Upper lobe of left lung (tissue), 6 donors: ENCODE measurements at regions not wholly inside any gene's neighbourhood (a gene's known extent, or its start where the extent isn't known, plus 50 kb on each side); places are given as distances from the start of the nearest gene placed in this dataset.

Source experiments
- ATAC-seq, 2 donors: fragments of 200-7000 bp; cut with Tn5 transposase; one replicate each; pipeline ENCODE4 v1.9.1; 2022; ENCODE audit warnings: mild to moderate bottlenecking in 2 of 2, moderate library complexity in 2 of 2; ENCODE audit not compliant: low FRiP score in 2 of 2
- DNase-seq, 2 donors: peaks; one replicate each; pipeline ENCODE4 v3.0.0-alpha.2; 2019 to 2020
- H3K27ac ChIP-seq, 4 donors: fragments of 200-600 bp; sonication (generic); one replicate each; pipeline ENCODE4 v1.5.1; 2016 to 2019
- H3K27me3 ChIP-seq, 4 donors: fragments of 200-600 bp; sonication (generic); one replicate each; pipeline ENCODE4 v1.5.1; 2017 to 2019
- H3K36me3 ChIP-seq, 4 donors: fragments of 200-600 bp; sonication (generic); one replicate each; pipeline ENCODE4 v1.5.1; 2016 to 2019
- H3K4me1 ChIP-seq, 4 donors: fragments of 200-600 bp; sonication (generic); one replicate each; pipeline ENCODE4 v1.5.1; 2018 to 2019
- H3K4me3 ChIP-seq, 4 donors: fragments of 200-600 bp; sonication (generic); one replicate each; pipeline ENCODE4 v1.5.1; 2017 to 2019; ENCODE audit warnings: mild to moderate bottlenecking in 2 of 4, moderate library complexity in 1 of 4
- H3K9me3 ChIP-seq, 4 donors: fragments of 200-600 bp; sonication (generic); one replicate each; pipeline ENCODE4 v1.5.1; 2018 to 2019
- CTCF ChIP-seq, 6 experiments: fragments of 450-650 bp in 4 of 6; fragments of 200-600 bp in 2 of 6; sonication (generic) in 2 of 6; IDR thresholded peaks; one replicate each; pipeline ENCODE4 v1.5.1; 2016 to 2019; ENCODE audit warnings: antibody characterized with exemption in 6 of 6
- EP300 ChIP-seq, 4 donors: sonication (generic); formaldehyde crosslinking; IDR thresholded peaks; one replicate each; pipeline ENCODE4 v1.5.1; 2017; ENCODE audit warnings: antibody characterized with exemption in 4 of 4, control low read depth in 2 of 4
- POLR2A ChIP-seq, 4 donors: fragments of 450-650 bp; IDR thresholded peaks; one replicate each; pipeline ENCODE4 v1.5.1; 2016 to 2017; ENCODE audit warnings: antibody characterized with exemption in 4 of 4, mild to moderate bottlenecking in 2 of 4
- POLR2AphosphoS5 ChIP-seq, 2 donors: sonication (generic); formaldehyde crosslinking; IDR thresholded peaks; one replicate each; pipeline ENCODE4 v1.5.1; 2017; ENCODE audit warnings: antibody characterized with exemption in 2 of 2
- WGBS, 2 donors: methylation state at CpG; one replicate each; pipeline ENCODE4 v1.1.5; 2017 to 2018; 5-methylcytosine and 5-hydroxymethylcytosine counted together
- donor health status: DM: no; HTN: no; CAD: no; lungs with moderate emphysema.
- donor health status: DM: no; HTN: yes; CAD: no; lungs with severe emphysema.

DNA sequence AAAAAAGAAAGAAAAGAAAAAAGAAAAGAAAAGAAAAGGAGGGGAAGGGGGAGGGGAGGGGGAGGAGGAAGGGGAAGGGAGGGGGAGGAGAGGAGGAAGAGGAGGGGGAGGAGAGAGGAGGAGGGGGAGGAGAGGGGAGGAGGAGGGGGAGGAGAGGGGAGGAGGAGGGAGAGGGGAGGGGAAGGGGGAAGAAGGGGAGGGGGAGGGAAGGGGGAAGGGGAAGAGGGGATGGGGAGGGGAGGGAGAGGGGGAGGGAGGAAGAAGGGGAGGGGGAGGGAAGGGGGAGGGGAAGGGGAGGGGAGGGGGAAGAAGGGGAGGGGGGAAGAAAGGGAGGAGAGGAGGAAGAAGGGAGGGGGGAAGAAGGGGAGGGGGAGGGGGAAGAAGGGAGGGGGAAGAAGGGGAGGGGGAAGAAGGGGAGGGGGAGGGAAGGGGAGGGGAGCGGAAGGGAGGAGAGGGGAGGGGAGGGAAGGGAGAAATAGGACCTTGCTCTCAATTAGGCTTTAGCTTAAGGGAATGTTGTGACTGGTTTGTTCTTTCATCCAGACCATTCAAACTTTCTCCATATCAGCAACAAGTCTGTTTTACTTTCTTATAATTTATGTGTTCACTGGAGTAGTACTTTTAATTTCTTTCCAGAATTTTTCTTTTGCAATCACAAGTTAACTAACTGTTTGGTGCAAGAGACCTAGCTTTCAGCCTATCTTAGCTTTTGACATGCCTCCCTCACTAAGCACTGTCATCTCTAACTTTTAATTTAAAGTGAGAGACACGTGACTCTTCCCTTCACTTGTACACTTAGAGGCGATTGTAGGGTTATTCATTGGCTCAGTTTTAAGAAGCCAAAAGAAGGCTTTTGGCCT lies 76.5 kb upstream of the EGLN3 start:
- peaks cover 0 to 3% (median 0%) of the 10 kb centered on the region in 4 donors for H3K4me1 ChIP-seq
- no peak for TF ChIP-seq POLR2AphosphoS5 (IDR thresholded peaks at IDR 0.05)
- TF ChIP-seq CTCF (IDR thresholded peaks at IDR 0.05), result no peak
- TF ChIP-seq EP300 (IDR thresholded peaks at IDR 0.05), result no peak
- no peak for TF ChIP-seq POLR2A (IDR thresholded peaks at IDR 0.05)
- 68 to 76% methylated on average over 2 to 3 of the region's 3 CpGs for WGBS, 2 donors

GRCh38 chr14:34025325-34026017 lies 74.6 kb upstream of the EGLN3 start:
- H3K36me3 ChIP-seq, result no peaks in the 10 kb centered on the region
- H3K27me3 ChIP-seq, result no peaks in the 10 kb centered on the region
- no peaks in the 10 kb centered on the region for H3K4me1 ChIP-seq
- no peaks in the 10 kb centered on the region for H3K9me3 ChIP-seq
- no peak for ATAC-seq
- 91 to 93% methylated on average over 4 of the region's 4 CpGs for WGBS, 2 donors
- TF ChIP-seq POLR2AphosphoS5 (IDR thresholded peaks at IDR 0.05), result no peak
- TF ChIP-seq EP300 (IDR thresholded peaks at IDR 0.05), result no peak
- TF ChIP-seq CTCF (IDR thresholded peaks at IDR 0.05), result no peak
- no peak for TF ChIP-seq POLR2A (IDR thresholded peaks at IDR 0.05)
- H3K27ac ChIP-seq, result no peak overlapping the region
- no peak for DNase-seq
- no peak overlapping the region for H3K4me3 ChIP-seq

More for the DNA sequence above, 76.5 kb upstream of the EGLN3 start:
- ATAC-seq (no peak), DNase-seq (no peak)
- no peaks in the 10 kb centered on the region for H3K27me3 ChIP-seq
- H3K9me3 ChIP-seq, result no peaks in the 10 kb centered on the region
- no peak overlapping the region for H3K4me3 ChIP-seq
- H3K27ac ChIP-seq, result no peak overlapping the region
- no peaks in the 10 kb centered on the region for H3K36me3 ChIP-seq

DNA sequence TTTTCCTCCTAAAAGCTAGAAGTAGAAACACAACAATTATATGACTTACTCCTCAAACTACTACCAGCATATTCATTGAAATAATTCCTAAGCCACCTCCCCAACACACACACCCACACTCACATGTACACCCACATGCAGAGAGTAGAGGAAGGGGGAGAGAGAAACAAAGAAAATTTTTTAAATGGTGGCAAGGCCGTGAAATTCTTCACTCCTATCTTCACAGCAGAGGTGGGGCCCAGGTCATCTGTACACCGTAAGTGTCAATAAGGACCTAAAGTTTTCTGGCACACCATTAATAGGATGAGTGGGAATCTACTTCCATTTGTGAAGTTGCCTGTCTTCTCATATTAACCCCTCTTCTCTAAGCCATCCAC lies 73.9 kb upstream of the EGLN3 start:
- H3K27ac ChIP-seq, result no peak overlapping the region
- H3K36me3 ChIP-seq, result no peaks in the 10 kb centered on the region
- no peak for DNase-seq
- no peak overlapping the region for H3K4me3 ChIP-seq
- TF ChIP-seq EP300 (IDR thresholded peaks at IDR 0.05) (no peak), POLR2A (IDR thresholded peaks at IDR 0.05) (no peak), CTCF (IDR thresholded peaks at IDR 0.05) (no peak), POLR2AphosphoS5 (IDR thresholded peaks at IDR 0.05) (no peak)
- 48 to 69% methylated on average over 2 of the region's 2 CpGs for WGBS, 2 donors
- no peaks in the 10 kb centered on the region for H3K9me3 ChIP-seq
- no peak for ATAC-seq
- H3K4me1 ChIP-seq, result no peaks in the 10 kb centered on the region
- no peaks in the 10 kb centered on the region for H3K27me3 ChIP-seq

DNA sequence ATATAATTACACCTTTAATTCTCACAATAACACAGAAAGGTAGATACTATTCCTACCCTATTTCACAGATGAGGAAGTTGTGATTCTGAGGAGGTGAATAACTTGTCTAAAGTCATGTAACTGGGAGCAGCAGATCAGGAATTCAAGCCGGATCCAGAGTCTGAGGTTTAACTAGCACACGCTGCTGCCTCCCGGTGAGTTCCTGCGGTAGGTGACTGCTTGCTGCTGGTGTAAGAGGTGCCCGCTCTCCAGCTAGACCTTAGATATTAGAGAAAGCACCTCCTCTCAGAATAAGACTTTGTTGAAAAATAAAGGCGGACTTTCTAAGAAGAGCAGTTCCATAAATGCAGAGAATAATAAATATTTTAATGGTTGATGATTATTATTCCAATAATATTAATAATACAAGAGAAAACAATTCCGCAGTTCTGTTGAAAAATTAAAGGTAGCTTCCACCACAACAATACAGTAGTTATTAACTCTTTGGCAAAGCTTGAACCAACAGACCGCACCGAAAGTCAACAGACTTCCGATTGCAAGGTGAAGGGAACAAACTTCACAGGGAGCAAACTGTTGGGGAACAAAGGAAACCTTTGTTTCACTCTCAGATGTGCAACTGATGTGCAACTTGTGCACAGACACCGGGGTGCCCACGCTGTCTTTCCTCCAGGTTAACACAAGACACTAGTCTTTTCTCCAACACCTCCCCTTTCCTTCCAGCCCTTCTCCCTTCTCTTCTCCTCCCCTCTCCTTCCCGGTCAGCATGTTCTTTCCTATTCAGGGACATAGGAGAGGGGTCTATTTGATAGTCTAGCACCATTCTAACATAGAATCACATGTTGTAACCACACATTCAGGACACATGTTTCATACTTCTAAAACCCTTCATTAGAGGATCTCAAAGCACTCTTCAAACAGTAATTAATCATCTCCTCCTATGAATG lies 73.2 kb upstream of the EGLN3 start:
- no peak overlapping the region for H3K4me3 ChIP-seq
- 70 to 92% methylated on average over 13 of the region's 13 CpGs for WGBS, 2 donors
- H3K27ac ChIP-seq, result no peak overlapping the region
- TF ChIP-seq CTCF (IDR thresholded peaks at IDR 0.05) (no peak), EP300 (IDR thresholded peaks at IDR 0.05) (no peak), POLR2A (IDR thresholded peaks at IDR 0.05) (no peak), POLR2AphosphoS5 (IDR thresholded peaks at IDR 0.05) (no peak)
- H3K36me3 ChIP-seq, result no peaks in the 10 kb centered on the region
- DNase-seq (no peak), ATAC-seq (no peak)
- no peaks in the 10 kb centered on the region for H3K27me3 ChIP-seq
- no peaks in the 10 kb centered on the region for H3K9me3 ChIP-seq
- no peaks in the 10 kb centered on the region for H3K4me1 ChIP-seq
